HEK293T (cell line): ENCODE measurements at regions not wholly inside any gene's neighbourhood (a gene's known extent, or its start where the extent isn't known, plus 50 kb on each side); places are given as distances from the start of the nearest gene placed in this dataset.

Experiments used
- CTCF ChIA-PET: fragments of 350-600 bp; formaldehyde crosslinking; extraction: SDS; loops from one replicate; lab custom pipeline; 2021; ENCODE audit warnings: antibody characterized with exemption, inconsistent platforms; lab: Yijun Ruan, JAX
- POLR2A ChIA-PET: fragments of 350-600 bp; formaldehyde crosslinking; extraction: SDS; loops from one replicate; lab custom pipeline; 2020; ENCODE audit warnings: antibody characterized with exemption, inconsistent platforms; lab: Yijun Ruan, JAX
- DNase-seq: peaks from one replicate; pipeline ENCODE4 v3.0.0; 2012; ENCODE audit warnings: mixed read lengths; ENCODE audit errors: extremely low spot score
- ARNT ChIP-seq: fragments of 450-650 bp; IDR thresholded peaks from 2 replicates; pipeline ENCODE4 v1.6.1; 2017; ENCODE audit warnings: mild to moderate bottlenecking
- BHLHE40 ChIP-seq: fragments of 450-650 bp; IDR thresholded peaks from 2 replicates; pipeline ENCODE4 v1.6.1; 2016; ENCODE audit warnings: mild to moderate bottlenecking, moderate library complexity, borderline replicate concordance
- CTBP1 ChIP-seq: fragments of 450-650 bp; IDR thresholded peaks from 2 replicates; pipeline ENCODE4 v1.6.1; 2016; ENCODE audit warnings: borderline replicate concordance
- ELF4 ChIP-seq: fragments of 450-650 bp; IDR thresholded peaks from 2 replicates; pipeline ENCODE4 v1.6.1; 2017; ENCODE audit warnings: antibody characterized with exemption
- FOXA1 ChIP-seq: fragments of 450-650 bp; IDR thresholded peaks from 2 replicates; pipeline ENCODE4 v1.6.1; 2016; ENCODE audit warnings: mild to moderate bottlenecking
- FOXK2 ChIP-seq: fragments of 450-650 bp; IDR thresholded peaks from 2 replicates; pipeline ENCODE4 v1.6.1; 2016; ENCODE audit warnings: mild to moderate bottlenecking
- FOXM1 ChIP-seq: fragments of 450-650 bp; IDR thresholded peaks from 2 replicates; pipeline ENCODE4 v1.6.1; 2017; ENCODE audit warnings: mild to moderate bottlenecking, borderline replicate concordance
- HDGF ChIP-seq: fragments of 450-650 bp; IDR thresholded peaks from 2 replicates; pipeline ENCODE4 v1.6.1; 2017; ENCODE audit warnings: antibody characterized with exemption, borderline replicate concordance
- L3MBTL2 ChIP-seq: fragments of 450-650 bp; conservative IDR thresholded peaks from 2 replicates; pipeline ENCODE4 v1.6.1; 2016; ENCODE audit warnings: mild to moderate bottlenecking
- LEF1 ChIP-seq: fragments of 450-650 bp; IDR thresholded peaks from 2 replicates; pipeline ENCODE4 v1.6.1; 2017; ENCODE audit warnings: mild to moderate bottlenecking, borderline replicate concordance
- NFRKB ChIP-seq: fragments of 450-650 bp; IDR thresholded peaks from 2 replicates; pipeline ENCODE4 v1.6.1; 2016; ENCODE audit warnings: mild to moderate bottlenecking, moderate library complexity
- PKNOX1 ChIP-seq: fragments of 450-650 bp; IDR thresholded peaks from 2 replicates; pipeline ENCODE4 v1.6.1; 2016
- SP1 ChIP-seq: fragments of 450-650 bp; IDR thresholded peaks from 2 replicates; pipeline ENCODE4 v1.6.1; 2017
- SUZ12 ChIP-seq: fragments of 450-650 bp; IDR thresholded peaks from 2 replicates; pipeline ENCODE4 v1.6.1; 2016; ENCODE audit warnings: mild to moderate bottlenecking
- TARDBP ChIP-seq: fragments of 450-650 bp; IDR thresholded peaks from 2 replicates; pipeline ENCODE4 v1.6.1; 2016
- ZNF384 ChIP-seq: fragments of 450-650 bp; IDR thresholded peaks from 2 replicates; pipeline ENCODE4 v1.6.1; 2016

GRCh38 chr20:50304923-50305635, 114.4 kb downstream of the CEBPB start:
- CTCF ChIA-PET: interaction anchor here (0.6 kb wide), 1 partner anchor 581 kb away, joined by 3 read pairs; no protein-coding TSS in a partner anchor
- no peak for DNase-seq
- POLR2A ChIA-PET: interaction anchor here (1.0 kb wide), 1 partner anchor 9 kb away, joined by 3 read pairs; no protein-coding TSS in a partner anchor
- TF ChIP-seq PKNOX1: no peak
- TF ChIP-seq FOXK2: no peak
- TF ChIP-seq FOXM1: no peak
- TF ChIP-seq ZNF384: no peak
- TF ChIP-seq CTBP1: no peak
- TF ChIP-seq LEF1: no peak
- no peak for TF ChIP-seq TARDBP
- TF ChIP-seq ARNT: no peak
- TF ChIP-seq L3MBTL2: no peak
- TF ChIP-seq ELF4: no peak
- TF ChIP-seq BHLHE40: no peak
- no peak for TF ChIP-seq HDGF
- TF ChIP-seq SP1: no peak
- TF ChIP-seq FOXA1: no peak
- TF ChIP-seq SUZ12: no peak
- TF ChIP-seq NFRKB: no peak

- CTCF ChIA-PET: no interaction called here
- POLR2A ChIA-PET: no interaction called here
- TF ChIP-seq NFRKB (no peak), L3MBTL2 (no peak)
- DNase-seq: no peak
These were observed 115.2 kb downstream of the CEBPB start for GRCh38 chr20:50305636-50306477.

- no peak for TF ChIP-seq HDGF
- TF ChIP-seq ELF4: no peak
- TF ChIP-seq FOXK2: no peak
- TF ChIP-seq BHLHE40: no peak
- no peak for TF ChIP-seq ARNT
- no peak for TF ChIP-seq PKNOX1
- no peak for TF ChIP-seq ZNF384
- no peak for TF ChIP-seq FOXA1
- no peak for TF ChIP-seq L3MBTL2
- no peak for TF ChIP-seq CTBP1
- TF ChIP-seq SP1: no peak
- TF ChIP-seq LEF1: no peak
- TF ChIP-seq TARDBP: no peak
- no peak for TF ChIP-seq SUZ12
- TF ChIP-seq NFRKB: no peak
- no peak for TF ChIP-seq FOXM1
- ChIA-PET CTCF (no interaction called here), POLR2A (no interaction called here)
- no peak for DNase-seq
These were observed 116.1 kb downstream of the CEBPB start for GRCh38 chr20:50306478-50307423.

GRCh38 chr20:50308166-50308512, 117.5 kb downstream of the CEBPB start:
- CTCF ChIA-PET: no interaction called here
- POLR2A ChIA-PET: no interaction called here
- DNase-seq: no peak
- TF ChIP-seq L3MBTL2 (no peak), TARDBP (no peak), CTBP1 (no peak), ARNT (no peak), SP1 (no peak), HDGF (no peak), NFRKB (no peak), FOXA1 (no peak), LEF1 (no peak), SUZ12 (no peak), FOXM1 (no peak), BHLHE40 (no peak), ZNF384 (no peak), FOXK2 (no peak), ELF4 (no peak), PKNOX1 (no peak)

- CTCF ChIA-PET: no interaction called here
- DNase-seq: no peak
- POLR2A ChIA-PET: no interaction called here
- TF ChIP-seq ZNF384 (no peak), L3MBTL2 (no peak), HDGF (no peak), BHLHE40 (no peak), FOXK2 (no peak), FOXM1 (no peak), ELF4 (no peak), FOXA1 (no peak), SP1 (no peak), LEF1 (no peak), NFRKB (no peak), CTBP1 (no peak), ARNT (no peak), SUZ12 (no peak)
These were observed 118.1 kb downstream of the CEBPB start for GRCh38 chr20:50308513-50309279.
